Liver (tissue), 3 donors: ENCODE measurements at regions not wholly inside any gene's neighbourhood (a gene's known extent, or its start where the extent isn't known, plus 50 kb on each side); places are given as distances from the start of the nearest gene placed in this dataset.

Source experiments
- ATF3 ChIP-seq: IDR thresholded peaks from 2 replicates; pipeline ENCODE4 v1.6.1; 2016; ENCODE audit warnings: antibody characterized with exemption
- CTCF ChIP-seq: fragments of 150-350 bp; IDR thresholded peaks from 2 replicates; pipeline ENCODE4 v1.5.1; 2017; ENCODE audit warnings: improper control_type of control experiment, low read depth, low read length; ENCODE audit not compliant: missing input control
- EGR1 ChIP-seq, 2 donors: IDR thresholded peaks; 2 replicates each; pipeline ENCODE4 v1.6.1; 2016 to 2018; ENCODE audit warnings: antibody characterized with exemption in 2 of 2, low read depth in 2 of 2
- GABPA ChIP-seq, 2 donors: IDR thresholded peaks in 1 of 2; conservative IDR thresholded peaks in 1 of 2; 2 replicates each; pipeline ENCODE4 v1.6.1; 2016; ENCODE audit warnings: antibody characterized with exemption in 2 of 2, mild to moderate bottlenecking in 1 of 2, moderate library complexity in 1 of 2
- HNF4G ChIP-seq: IDR thresholded peaks from 2 replicates; pipeline ENCODE4 v1.6.1; 2016; ENCODE audit warnings: antibody characterized with exemption
- JUND ChIP-seq, 2 donors: IDR thresholded peaks; 2 replicates each; pipeline ENCODE4 v1.6.1; 2016; ENCODE audit warnings: antibody characterized with exemption in 2 of 2
- RAD21 ChIP-seq, 2 donors: IDR thresholded peaks; 2 replicates each; pipeline ENCODE4 v1.6.1; 2016; ENCODE audit warnings: antibody characterized with exemption in 2 of 2, mild to moderate bottlenecking in 2 of 2
- SP1 ChIP-seq: IDR thresholded peaks from 2 replicates; pipeline ENCODE4 v1.6.1; 2018; ENCODE audit warnings: antibody characterized with exemption, mild to moderate bottlenecking
- TAF1 ChIP-seq: conservative IDR thresholded peaks from 2 replicates; pipeline ENCODE4 v1.6.1; 2016; ENCODE audit warnings: antibody characterized with exemption, mild to moderate bottlenecking
- YY1 ChIP-seq: IDR thresholded peaks from 2 replicates; pipeline ENCODE4 v1.6.1; 2016; ENCODE audit warnings: antibody characterized with exemption, mild to moderate bottlenecking
- ZBTB33 ChIP-seq: IDR thresholded peaks from 2 replicates; pipeline ENCODE4 v1.6.1; 2016; ENCODE audit warnings: antibody characterized with exemption
- donor health status: healthy.
- donor health status: healthy.

- TF ChIP-seq RAD21 (IDR thresholded peaks at IDR 0.05) (no peak), CTCF (no peak), ATF3 (no peak), GABPA (IDR thresholded peaks at IDR 0.05 in 1 of 2, conservative IDR thresholded peaks at IDR 0.05 in 1 of 2) (no peak), EGR1 (IDR thresholded peaks at IDR 0.05; ENCODE audit: low read depth in 2 of 2) (no peak), ZBTB33 (no peak), YY1 (no peak), SP1 (no peak), JUND (IDR thresholded peaks at IDR 0.05) (no peak), TAF1 (no peak), HNF4G (no peak)
These were observed 69.3 kb upstream of the TMPO start for GRCh38 chr12:98446060-98446459.
